IgD-negative memory B cell (primary cell): ENCODE measurements at regions not wholly inside any gene's neighbourhood (a gene's known extent, or its start where the extent isn't known, plus 50 kb on each side); places are given as distances from the start of the nearest gene placed in this dataset.
"Not testable (repeated sequence)": the region's sequence is repeated elsewhere in the genome, so short reads cannot be mapped to it uniquely, and the experiment has no call there.

Source experiments
- H3K27ac Mint-ChIP-seq, 3 donors: one replicate each; pipeline ENCODE4 v1.8.0; 2020 to 2022; ENCODE audit warnings: mild to moderate bottlenecking in 3 of 3, mixed read lengths in 3 of 3, moderate library complexity in 1 of 3
- H3K27me3 Mint-ChIP-seq: one replicate; pipeline ENCODE4 v1.8.0; 2021; ENCODE audit warnings: mixed read lengths
- H3K36me3 Mint-ChIP-seq: one replicate; pipeline ENCODE4 v1.8.0; 2020; ENCODE audit warnings: mild to moderate bottlenecking, mixed read lengths
- H3K4me1 Mint-ChIP-seq, 3 donors: one replicate each; pipeline ENCODE4 v1.8.0; 2020 to 2022; ENCODE audit warnings: mixed read lengths in 3 of 3, mild to moderate bottlenecking in 1 of 3
- H3K4me3 Mint-ChIP-seq, 4 donors: one replicate each; pipeline ENCODE4 v1.8.0; 2020 to 2022; ENCODE audit warnings: mild to moderate bottlenecking in 4 of 4, mixed read lengths in 4 of 4, moderate library complexity in 3 of 4
- H3K9me3 Mint-ChIP-seq, 3 donors: one replicate each; pipeline ENCODE4 v1.8.0; 2020 to 2021; ENCODE audit warnings: mixed read lengths in 3 of 3, mild to moderate bottlenecking in 1 of 3

DNA sequence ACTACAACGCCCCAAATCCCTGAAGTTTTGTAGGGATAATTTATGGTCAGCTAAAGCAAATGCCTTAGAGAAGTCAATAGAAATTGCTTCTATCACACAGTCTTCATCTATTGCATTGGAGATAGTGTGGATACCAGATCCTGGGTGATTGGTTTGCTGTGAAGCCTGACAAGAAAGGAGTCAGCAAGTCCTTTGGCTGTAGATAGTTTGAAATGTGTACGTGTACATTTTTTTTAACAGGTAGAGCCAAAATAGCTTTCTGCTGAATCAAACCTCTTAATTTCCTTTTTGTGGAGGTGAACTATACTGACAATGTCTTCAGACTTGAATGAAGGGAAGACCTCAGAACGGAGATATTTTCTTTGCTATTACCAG, 312.3 kb downstream of the ZBBX start:
- H3K36me3 Mint-ChIP-seq = no peaks in the 10 kb centered on the region
- peaks cover 5 to 8% (median 7%) of the 10 kb centered on the region in 3 donors for H3K9me3 Mint-ChIP-seq
- no peaks in the 10 kb centered on the region for H3K4me1 Mint-ChIP-seq
- H3K27me3 Mint-ChIP-seq = no peaks in the 10 kb centered on the region
- H3K4me3 Mint-ChIP-seq = no peak overlapping the region
- no peak overlapping the region for H3K27ac Mint-ChIP-seq

DNA sequence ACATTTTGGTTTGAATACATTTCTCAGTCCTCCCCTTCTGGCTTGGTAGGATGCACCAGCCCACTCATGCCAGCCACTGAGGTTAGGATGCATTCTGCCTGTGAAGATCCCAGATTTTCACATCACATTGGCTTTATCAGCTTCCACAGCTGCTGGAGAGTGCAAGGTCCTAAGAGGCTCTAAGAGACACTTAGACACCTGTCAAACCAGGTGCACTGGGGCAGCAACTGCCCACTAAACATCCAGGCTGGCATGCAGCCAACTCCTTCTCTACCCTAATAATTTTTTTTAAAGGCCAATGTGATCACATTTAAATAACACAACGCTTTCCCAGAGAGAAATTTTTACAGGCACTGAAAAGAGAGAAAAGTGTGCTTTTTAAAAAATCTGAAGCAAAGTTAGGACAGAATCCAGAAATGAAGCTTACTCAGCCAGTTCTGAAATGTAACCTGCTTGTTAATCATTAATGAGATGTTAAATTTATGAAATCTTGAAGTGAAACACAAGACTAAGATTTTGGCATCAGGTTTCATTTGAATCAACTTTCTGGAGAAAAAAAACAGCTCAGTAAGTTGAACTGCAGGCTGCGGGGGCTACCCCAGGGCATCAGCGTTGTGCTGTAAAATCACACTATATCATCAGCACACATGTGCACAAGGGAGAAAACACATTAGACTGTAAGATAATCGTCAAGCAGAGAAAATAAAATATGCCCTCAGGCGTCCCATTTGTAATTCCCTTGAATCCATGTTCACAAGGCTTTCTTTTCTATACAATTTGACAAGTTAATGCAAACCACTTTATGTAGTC, 312.9 kb downstream of the ZBBX start:
- Mint-ChIP-seq H3K27me3 (no peaks in the 10 kb centered on the region), H3K4me1 (no peaks in the 10 kb centered on the region), H3K36me3 (no peaks in the 10 kb centered on the region), H3K4me3 (no peak overlapping the region), H3K27ac (no peak overlapping the region), H3K9me3 (peaks cover 5 to 8% (median 7%) of the 10 kb centered on the region in 3 donors)

DNA sequence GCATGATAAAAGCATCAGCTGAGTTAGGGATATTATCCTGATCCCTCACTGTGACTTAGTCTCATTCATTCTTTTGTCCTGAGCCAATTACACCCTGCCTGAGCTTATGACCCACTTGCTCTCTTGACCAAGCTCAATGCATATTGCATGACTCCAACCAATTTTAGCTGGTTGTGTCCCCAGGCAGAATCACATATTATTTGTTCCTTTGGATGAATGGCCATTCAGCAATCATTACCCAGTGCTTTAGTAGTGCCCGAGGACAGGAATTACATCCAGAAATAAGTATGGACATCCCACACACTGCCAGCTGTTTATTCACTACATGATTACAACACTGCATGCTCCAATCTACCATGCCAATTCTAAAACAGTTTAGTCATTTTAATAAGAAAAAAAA, 322.5 kb downstream of the ZBBX start:
- H3K9me3 Mint-ChIP-seq = peaks cover 0 to 11% (median 4%) of the 10 kb centered on the region in 3 donors
- no peak overlapping the region for H3K4me3 Mint-ChIP-seq
- no peaks in the 10 kb centered on the region for H3K4me1 Mint-ChIP-seq
- H3K27me3 Mint-ChIP-seq = no peaks in the 10 kb centered on the region
- H3K36me3 Mint-ChIP-seq = no peaks in the 10 kb centered on the region
- H3K27ac Mint-ChIP-seq = no peak overlapping the region

DNA sequence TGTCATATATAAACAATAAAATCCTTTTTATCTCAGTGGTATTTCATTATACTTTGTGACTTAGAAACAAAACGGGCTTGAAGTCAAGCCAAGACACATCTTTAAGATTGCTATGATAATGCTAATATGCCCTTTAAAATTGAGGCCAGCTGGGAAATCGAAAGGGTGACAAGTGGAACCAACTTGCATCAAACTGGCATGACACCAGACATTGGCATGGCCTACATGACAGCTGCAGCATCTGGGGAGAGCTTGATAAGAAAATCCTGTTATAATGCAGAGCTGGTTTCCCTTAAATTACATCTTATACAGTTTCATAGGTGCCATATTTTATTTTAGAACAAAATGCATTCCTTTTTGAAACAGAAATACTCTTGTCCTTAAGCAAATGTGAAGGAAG, 325.2 kb downstream of the ZBBX start:
- H3K9me3 Mint-ChIP-seq = peaks cover 0 to 9% (median 4%) of the 10 kb centered on the region in 3 donors
- no peaks in the 10 kb centered on the region for H3K27me3 Mint-ChIP-seq
- no peak overlapping the region for H3K27ac Mint-ChIP-seq
- no peaks in the 10 kb centered on the region for H3K4me1 Mint-ChIP-seq
- H3K36me3 Mint-ChIP-seq = no peaks in the 10 kb centered on the region
- H3K4me3 Mint-ChIP-seq = no peak overlapping the region

DNA sequence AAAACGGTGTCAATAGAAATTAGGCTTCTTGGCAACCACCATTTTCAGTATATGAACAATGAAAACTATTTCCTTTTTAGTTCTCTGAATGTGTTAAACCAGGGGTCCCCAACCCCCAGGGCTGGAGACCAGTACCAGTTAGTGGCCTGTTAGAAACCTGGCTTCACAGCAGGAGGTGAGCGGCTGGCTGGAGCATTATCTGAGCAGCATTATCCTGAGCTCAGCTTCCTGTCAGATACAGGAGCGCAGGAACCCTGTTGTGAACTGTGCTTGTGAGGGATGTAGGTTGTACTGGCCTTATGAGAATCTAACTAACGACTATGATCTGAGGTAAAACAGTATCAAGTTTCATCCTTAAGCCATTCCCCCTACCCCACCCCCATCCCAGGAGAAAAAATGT, 328.7 kb downstream of the ZBBX start:
- no peak overlapping the region for H3K4me3 Mint-ChIP-seq
- H3K27me3 Mint-ChIP-seq = no peaks in the 10 kb centered on the region
- H3K27ac Mint-ChIP-seq = no peak overlapping the region
- H3K4me1 Mint-ChIP-seq = no peaks in the 10 kb centered on the region
- no peaks in the 10 kb centered on the region for H3K9me3 Mint-ChIP-seq
- H3K36me3 Mint-ChIP-seq = no peaks in the 10 kb centered on the region

DNA sequence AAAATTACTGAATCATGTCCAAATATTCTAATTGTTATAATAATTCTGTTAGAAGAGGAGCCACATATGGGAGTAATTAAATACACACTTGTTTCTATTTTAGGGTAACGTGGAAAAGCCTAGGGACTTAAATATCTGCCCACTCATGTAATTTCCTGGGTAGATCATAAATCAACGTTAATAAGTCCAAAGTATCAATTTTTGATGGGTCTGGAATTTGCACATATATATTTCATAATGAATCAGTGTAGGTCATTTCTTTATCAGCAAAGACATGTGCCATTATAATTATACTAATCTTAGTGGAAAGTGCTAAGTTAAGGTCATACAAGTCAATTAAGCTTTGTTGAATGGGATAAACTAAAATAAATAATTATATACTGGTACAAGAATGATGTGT, 346.2 kb downstream of the ZBBX start:
- H3K27me3 Mint-ChIP-seq = no peaks in the 10 kb centered on the region
- H3K9me3 Mint-ChIP-seq = peaks cover 0 to 3% (median 2%) of the 10 kb centered on the region in 3 donors
- no peaks in the 10 kb centered on the region for H3K36me3 Mint-ChIP-seq
- no peaks in the 10 kb centered on the region for H3K4me1 Mint-ChIP-seq
- H3K27ac Mint-ChIP-seq = no peak overlapping the region
- no peak overlapping the region for H3K4me3 Mint-ChIP-seq

DNA sequence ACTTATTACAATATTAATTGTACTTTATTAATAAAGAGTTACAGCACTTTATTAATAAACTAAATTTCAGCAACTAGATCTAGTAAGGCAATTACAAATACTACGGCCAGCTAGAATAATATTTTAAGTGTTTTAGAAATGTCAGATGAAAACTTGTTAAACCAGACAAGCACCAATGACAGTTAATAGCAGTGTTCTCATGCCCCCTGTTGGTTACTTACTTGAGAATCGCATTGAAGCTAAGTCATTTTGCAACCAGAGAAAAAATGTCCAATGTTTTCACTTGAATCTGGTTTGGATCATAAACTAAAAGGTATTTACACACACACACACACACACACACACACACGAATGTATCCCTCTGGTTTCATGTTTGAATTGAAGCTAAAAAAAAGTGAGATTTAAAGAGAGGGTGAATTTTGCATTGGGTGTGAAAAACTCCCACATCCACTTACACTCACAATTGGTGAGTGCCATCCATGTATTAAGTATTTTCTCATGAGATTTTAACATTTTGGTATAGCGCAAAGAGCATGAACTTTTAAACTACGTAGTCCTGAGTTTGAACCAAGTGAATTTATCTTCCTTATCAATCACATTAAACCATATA, 347.7 kb downstream of the ZBBX start:
- Mint-ChIP-seq H3K4me3 (no peak overlapping the region), H3K27ac (no peak overlapping the region), H3K9me3 (peaks cover 0 to 4% (median 3%) of the 10 kb centered on the region in 3 donors), H3K27me3 (no peaks in the 10 kb centered on the region), H3K4me1 (no peaks in the 10 kb centered on the region), H3K36me3 (no peaks in the 10 kb centered on the region)

DNA sequence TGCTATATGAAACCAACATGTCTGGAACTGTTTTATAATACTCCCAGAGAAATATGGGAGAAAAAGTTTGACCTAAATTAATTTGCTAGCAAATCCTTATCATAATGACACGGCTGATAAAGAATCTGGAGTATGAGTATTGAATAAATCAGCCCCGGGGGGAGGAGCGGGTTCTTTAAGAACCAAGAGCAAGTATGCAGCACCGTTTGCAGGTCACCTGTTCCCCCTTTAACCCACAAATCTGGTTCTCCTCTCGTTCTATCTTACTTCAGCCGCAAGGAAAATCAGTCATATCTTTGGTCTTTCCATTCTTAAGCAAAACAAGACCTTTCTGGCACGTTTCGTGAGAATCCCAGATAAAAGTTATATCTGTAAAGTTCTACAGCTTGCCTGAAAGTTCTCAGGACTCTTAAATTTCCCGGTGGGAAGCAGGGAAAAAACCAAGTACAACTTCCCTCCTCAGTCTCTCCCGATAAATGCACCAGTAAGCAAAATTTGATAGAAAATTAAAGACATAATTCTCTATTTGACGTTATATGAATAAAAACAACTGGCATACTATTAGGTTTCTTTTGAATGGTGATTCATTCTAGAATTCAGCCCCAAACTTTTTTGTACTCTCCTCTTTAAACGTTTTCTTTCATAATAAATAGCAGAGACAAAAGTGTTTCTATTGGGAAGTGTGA, 348.6 kb downstream of the ZBBX start:
- Mint-ChIP-seq H3K36me3 (no peaks in the 10 kb centered on the region), H3K9me3 (peaks cover 0 to 4% (median 3%) of the 10 kb centered on the region in 3 donors), H3K27ac (no peak overlapping the region), H3K27me3 (no peaks in the 10 kb centered on the region), H3K4me3 (no peak overlapping the region), H3K4me1 (no peaks in the 10 kb centered on the region)

DNA sequence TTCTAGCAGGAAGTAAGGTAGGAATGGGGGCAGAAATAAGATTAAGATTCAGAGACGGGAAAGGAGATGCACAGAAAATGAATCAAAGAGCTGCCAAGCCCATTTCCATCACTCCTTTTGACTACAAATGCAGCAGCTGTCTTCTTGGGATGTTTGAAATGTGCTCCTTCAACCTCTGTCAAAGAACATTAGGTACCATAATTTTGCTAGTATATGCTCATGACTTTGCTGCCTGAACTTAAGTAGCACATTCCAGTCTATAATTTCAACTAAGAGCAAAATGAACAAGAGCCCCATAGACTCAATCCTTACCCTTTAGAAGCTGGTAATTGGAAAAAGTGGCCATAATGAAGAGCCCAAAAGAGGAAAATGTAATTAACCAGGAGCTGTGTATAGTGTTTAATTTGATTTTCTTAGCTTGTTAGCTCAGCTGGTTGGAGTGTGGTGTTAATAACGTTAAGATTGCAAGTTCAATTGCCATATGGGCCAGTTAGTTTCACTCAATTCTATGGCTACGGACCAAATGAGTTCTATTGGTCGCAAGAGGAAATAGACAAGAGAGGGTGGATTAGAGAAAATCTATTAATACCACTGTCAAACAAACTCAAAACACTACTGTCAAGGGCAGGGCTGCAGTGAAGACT, 349.9 kb downstream of the ZBBX start:
- Mint-ChIP-seq H3K4me3 (no peak overlapping the region), H3K9me3 (peaks cover 0 to 3% (median 2%) of the 10 kb centered on the region in 3 donors)

DNA sequence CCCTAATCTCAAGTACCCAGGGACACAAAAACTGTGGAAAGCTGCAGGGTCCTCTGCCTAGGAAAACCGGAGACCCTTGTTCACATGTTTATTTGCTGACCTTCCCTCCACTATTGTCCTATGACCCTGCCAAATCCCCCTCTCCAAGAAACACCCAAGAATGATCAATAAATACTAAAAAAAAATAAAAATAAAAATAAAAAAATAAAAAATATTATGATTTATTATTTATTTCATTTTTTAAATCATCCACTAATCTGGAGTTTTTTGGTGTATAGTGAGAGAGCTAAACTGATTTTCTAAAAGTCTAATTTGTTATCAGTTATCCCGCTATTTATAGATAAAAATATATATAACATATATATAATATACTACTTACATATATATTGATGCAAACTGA, 360.6 kb downstream of the ZBBX start:
- not testable (repeated sequence) for H3K36me3 Mint-ChIP-seq, H3K27ac Mint-ChIP-seq, H3K4me3 Mint-ChIP-seq, H3K4me1 Mint-ChIP-seq, H3K27me3 Mint-ChIP-seq, H3K9me3 Mint-ChIP-seq

More for the DNA sequence above, 349.9 kb downstream of the ZBBX start:
- H3K4me1 Mint-ChIP-seq = no peaks in the 10 kb centered on the region
- peak overlapping the region in 1 of 3 donors; percentile 22 for H3K27ac Mint-ChIP-seq
- no peaks in the 10 kb centered on the region for H3K27me3 Mint-ChIP-seq
- no peaks in the 10 kb centered on the region for H3K36me3 Mint-ChIP-seq

DNA sequence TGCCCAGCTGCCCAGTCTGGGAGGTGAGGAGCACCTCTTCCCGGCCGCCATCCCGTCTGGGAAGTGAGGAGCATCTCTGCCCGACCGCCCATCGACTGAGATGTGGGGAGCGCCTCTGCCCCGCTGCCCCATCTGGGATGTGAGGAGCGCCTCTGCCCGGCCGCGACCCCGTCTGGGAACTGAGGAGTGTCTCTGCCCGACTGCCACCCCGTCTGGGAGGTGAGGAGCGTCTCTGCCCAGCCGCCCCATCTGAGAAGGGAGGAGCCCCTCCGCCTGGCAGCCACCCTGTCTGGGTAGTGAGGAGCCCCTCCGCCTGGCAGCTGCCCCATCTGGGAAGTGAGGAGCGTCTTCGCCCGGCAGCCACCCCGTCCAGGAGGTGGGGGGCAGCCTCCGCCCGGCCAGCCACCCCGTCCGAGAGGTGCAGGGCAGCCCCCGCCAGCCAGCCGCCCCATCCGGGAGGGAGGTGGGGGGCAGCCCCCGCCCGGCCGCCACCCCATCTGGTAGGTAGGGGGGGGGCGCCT, 361.4 kb downstream of the ZBBX start:
- not testable (repeated sequence) for H3K36me3 Mint-ChIP-seq, H3K4me1 Mint-ChIP-seq, H3K9me3 Mint-ChIP-seq, H3K4me3 Mint-ChIP-seq, H3K27me3 Mint-ChIP-seq, H3K27ac Mint-ChIP-seq

DNA sequence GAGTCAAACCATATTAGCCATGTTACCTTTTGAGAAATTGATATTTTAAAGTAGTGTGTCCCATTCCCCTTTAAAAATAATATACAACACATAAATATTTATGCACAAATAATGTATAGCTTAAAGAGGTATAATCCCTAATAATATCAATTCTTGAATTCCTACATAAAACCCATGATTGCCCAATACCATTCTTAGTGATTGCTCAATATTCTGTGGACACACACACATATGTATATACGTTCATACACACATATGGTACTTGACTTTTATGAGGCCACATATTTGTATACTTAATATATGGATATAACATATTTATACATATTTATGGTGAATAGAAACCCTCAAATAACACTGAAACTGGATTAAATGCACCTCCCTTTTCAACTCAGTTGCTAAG, 367.4 kb downstream of the ZBBX start:
- H3K4me1 Mint-ChIP-seq = no peaks in the 10 kb centered on the region
- no peak overlapping the region for H3K4me3 Mint-ChIP-seq
- H3K36me3 Mint-ChIP-seq = no peaks in the 10 kb centered on the region
- no peak overlapping the region for H3K27ac Mint-ChIP-seq
- H3K27me3 Mint-ChIP-seq = no peaks in the 10 kb centered on the region
- peaks cover 0 to 5% (median 3%) of the 10 kb centered on the region in 3 donors for H3K9me3 Mint-ChIP-seq

DNA sequence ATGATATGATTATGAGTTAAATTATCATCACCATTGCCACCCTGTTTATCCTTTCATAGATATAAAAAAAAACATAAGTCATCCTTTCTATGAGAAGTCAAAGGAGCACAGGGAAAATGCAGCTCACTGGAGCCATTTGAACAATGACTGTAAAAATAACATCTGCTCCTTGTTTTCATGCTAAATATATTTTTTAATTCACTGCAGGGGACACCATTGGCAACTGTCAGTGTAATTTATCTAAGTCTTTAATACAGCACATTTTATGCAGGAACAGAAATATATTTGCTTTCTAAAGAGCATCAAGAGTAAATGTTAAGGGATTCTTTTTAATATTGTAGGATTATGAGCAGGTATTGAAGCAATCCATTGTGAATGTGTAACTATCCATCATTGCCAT, 371.3 kb downstream of the ZBBX start:
- Mint-ChIP-seq H3K4me3 (no peak overlapping the region), H3K36me3 (no peaks in the 10 kb centered on the region), H3K9me3 (peaks cover 0 to 3% (median 3%) of the 10 kb centered on the region in 3 donors), H3K4me1 (no peaks in the 10 kb centered on the region), H3K27ac (no peak overlapping the region), H3K27me3 (no peaks in the 10 kb centered on the region)

DNA sequence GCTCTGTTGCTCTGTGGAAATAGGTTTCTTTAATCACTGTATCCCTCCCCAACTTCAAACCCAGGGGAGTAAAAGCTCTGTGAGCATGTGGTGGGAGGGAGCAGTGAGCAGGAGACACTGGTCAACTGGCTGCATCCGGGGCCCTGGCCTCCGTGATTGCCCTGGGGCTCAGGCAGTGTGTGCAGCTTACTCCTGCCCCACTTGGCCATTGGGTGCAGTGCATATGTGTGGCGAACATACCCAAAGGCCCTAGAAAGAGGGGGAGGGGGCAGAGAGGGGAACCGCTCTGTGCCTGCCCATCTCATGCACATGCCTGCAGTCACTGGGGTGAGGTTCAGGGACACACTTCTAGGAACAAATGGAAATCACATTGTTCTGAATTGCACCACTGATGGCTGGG, 378.7 kb downstream of the ZBBX start:
- Mint-ChIP-seq H3K27me3 (no peaks in the 10 kb centered on the region), H3K36me3 (no peaks in the 10 kb centered on the region), H3K27ac (no peak overlapping the region), H3K4me1 (no peaks in the 10 kb centered on the region), H3K4me3 (no peak overlapping the region), H3K9me3 (peaks cover 0 to 8% (median 2%) of the 10 kb centered on the region in 3 donors)

DNA sequence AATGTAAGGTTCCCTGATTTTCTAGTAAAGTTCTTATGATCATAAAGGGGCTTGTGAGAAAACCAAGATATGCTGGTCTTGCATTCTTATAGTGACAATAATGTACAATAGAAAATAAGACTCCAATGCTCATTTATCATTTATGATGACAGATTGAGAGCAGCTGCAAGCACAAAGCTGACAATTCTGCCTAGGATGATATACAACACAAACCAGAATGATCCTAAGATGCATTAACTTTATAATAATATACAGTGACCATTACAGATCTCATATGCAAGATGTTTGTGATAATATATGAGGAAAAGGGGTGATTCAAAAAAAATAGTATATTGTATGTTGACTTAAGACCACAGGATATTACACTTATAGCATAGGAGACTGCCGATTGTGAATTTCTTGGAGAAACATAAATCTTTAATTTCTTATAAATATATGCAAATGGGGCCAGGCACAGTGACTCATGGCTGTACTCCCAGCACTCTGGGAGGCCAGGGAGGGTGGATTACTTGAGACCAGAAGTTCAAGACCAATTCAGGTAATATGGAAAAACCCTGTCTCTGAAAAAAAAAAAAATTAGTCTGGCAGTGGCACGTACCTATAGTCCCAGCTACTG, 387.0 kb downstream of the ZBBX start:
- no peaks in the 10 kb centered on the region for H3K9me3 Mint-ChIP-seq
- H3K4me3 Mint-ChIP-seq = no peak overlapping the region
- H3K27ac Mint-ChIP-seq = no peak overlapping the region
- H3K27me3 Mint-ChIP-seq = no peaks in the 10 kb centered on the region
- no peaks in the 10 kb centered on the region for H3K36me3 Mint-ChIP-seq
- H3K4me1 Mint-ChIP-seq = no peaks in the 10 kb centered on the region
